ENCODE measurements at regions not wholly inside any gene's neighbourhood (a gene's known extent, or its start where the extent isn't known, plus 50 kb on each side); places are given as distances from the start of the nearest gene placed in this dataset.

DNA sequence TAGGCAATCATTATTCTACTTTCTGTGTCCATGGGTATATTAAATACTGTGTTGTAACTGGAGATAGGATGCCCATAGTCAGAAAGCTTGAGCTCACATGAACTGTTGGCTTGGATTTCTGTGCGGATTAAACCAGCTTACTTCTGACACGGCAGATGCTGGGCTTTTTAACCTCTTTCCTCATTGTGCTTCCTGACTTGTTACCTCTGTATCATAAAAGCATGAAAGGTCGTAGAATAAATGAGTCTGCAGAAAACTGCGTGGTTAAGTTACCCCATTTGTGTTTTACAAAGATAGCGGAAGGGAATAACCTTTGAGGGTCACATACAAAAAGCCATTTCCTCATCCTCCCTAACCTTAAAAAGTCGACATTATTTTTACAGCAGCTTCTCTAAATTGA, 199.5 kb upstream of the DMRT1 start:
- Histone ChIP-seq H3K4me2 (ENCODE audit: low read depth, low read length, poor library complexity, severe bottlenecking) (peak overlapping the region; percentile 78), H3K9me2 (replicated peaks; ENCODE audit: low read depth, low read length) (no peaks in the 10 kb centered on the region), H4K20me1 (ENCODE audit: insufficient read depth, low read length, poor library complexity, severe bottlenecking) (no peaks in the 10 kb centered on the region), H2AFZ (ENCODE audit: low read length) (peak overlapping the region; percentile 78), H3K9me3 (ENCODE audit: insufficient read depth, low read depth, low read length) (no peaks in the 10 kb centered on the region), H3K79me2 (ENCODE audit: insufficient read depth, low read length) (no peaks in the 10 kb centered on the region; the same call in 1 of the 2 replicates), H3K36me3 (ENCODE audit: insufficient read depth, low read length) (no peaks in the 10 kb centered on the region), H3K4me3 (ENCODE audit: low read length, poor library complexity, severe bottlenecking) (peak overlapping the region; percentile 55), H3K27me3 (ENCODE audit: insufficient read depth, low read length, poor library complexity, severe bottlenecking) (no peaks in the 10 kb centered on the region), H3K9ac (ENCODE audit: low read depth, low read length, poor library complexity, severe bottlenecking) (peak overlapping the region; percentile 63), H3F3A (ENCODE audit: low read depth) (peaks cover 19% of the 10 kb centered on the region), H3K4me1 (ENCODE audit: insufficient read depth, low read length, poor library complexity, severe bottlenecking) (peaks cover 50% of the 10 kb centered on the region)
- no peak for TF ChIP-seq EZH2phosphoT487 (IDR thresholded peaks at IDR 0.05; ENCODE audit: borderline replicate concordance)
- TF ChIP-seq, protein P1, sequence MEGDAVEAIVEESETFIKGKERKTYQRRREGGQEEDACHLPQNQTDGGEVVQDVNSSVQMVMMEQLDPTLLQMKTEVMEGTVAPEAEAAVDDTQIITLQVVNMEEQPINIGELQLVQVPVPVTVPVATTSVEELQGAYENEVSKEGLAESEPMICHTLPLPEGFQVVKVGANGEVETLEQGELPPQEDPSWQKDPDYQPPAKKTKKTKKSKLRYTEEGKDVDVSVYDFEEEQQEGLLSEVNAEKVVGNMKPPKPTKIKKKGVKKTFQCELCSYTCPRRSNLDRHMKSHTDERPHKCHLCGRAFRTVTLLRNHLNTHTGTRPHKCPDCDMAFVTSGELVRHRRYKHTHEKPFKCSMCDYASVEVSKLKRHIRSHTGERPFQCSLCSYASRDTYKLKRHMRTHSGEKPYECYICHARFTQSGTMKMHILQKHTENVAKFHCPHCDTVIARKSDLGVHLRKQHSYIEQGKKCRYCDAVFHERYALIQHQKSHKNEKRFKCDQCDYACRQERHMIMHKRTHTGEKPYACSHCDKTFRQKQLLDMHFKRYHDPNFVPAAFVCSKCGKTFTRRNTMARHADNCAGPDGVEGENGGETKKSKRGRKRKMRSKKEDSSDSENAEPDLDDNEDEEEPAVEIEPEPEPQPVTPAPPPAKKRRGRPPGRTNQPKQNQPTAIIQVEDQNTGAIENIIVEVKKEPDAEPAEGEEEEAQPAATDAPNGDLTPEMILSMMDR (conservative IDR thresholded peaks at IDR 0.05; ENCODE audit: low read length), result no peak

DNA sequence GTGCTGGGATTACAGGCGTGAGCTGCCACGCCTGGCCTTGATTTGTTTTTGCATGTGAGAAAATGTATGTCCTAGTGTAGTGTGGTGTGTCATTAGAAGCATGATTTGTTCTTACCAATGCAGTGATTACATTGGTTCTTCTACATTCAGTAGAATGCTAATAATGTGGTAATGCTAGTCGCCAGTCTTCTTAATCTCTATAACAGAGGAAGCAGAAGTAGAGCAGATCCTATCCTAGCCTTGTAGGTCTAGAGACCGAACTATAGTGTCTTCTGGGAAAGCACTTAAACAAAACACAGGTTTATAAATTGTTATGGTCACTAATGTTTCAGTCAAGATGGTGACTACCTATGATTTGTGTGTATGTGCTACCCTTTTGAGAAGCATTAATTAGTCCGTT, 197.5 kb upstream of the DMRT1 start:
- Histone ChIP-seq H3K9me3 (ENCODE audit: insufficient read depth, low read depth, low read length) (no peaks in the 10 kb centered on the region), H3K4me3 (ENCODE audit: low read length, poor library complexity, severe bottlenecking) (peak overlapping the region; percentile 29), H3K36me3 (ENCODE audit: insufficient read depth, low read length) (no peaks in the 10 kb centered on the region), H3K9me2 (replicated peaks; ENCODE audit: low read depth, low read length) (no peaks in the 10 kb centered on the region), H4K20me1 (ENCODE audit: insufficient read depth, low read length, poor library complexity, severe bottlenecking) (no peaks in the 10 kb centered on the region), H3F3A (ENCODE audit: low read depth) (peaks cover 19% of the 10 kb centered on the region), H3K4me2 (ENCODE audit: low read depth, low read length, poor library complexity, severe bottlenecking) (peak overlapping the region; percentile 78), H3K9ac (ENCODE audit: low read depth, low read length, poor library complexity, severe bottlenecking) (peak overlapping the region; percentile 63), H3K4me1 (ENCODE audit: insufficient read depth, low read length, poor library complexity, severe bottlenecking) (peaks cover 47% of the 10 kb centered on the region), H2AFZ (ENCODE audit: low read length) (no peak overlapping the region), H3K27me3 (ENCODE audit: insufficient read depth, low read length, poor library complexity, severe bottlenecking) (no peaks in the 10 kb centered on the region), H3K79me2 (ENCODE audit: insufficient read depth, low read length) (no peaks in the 10 kb centered on the region; the same call in 1 of the 2 replicates)
- TF ChIP-seq, protein P1 (conservative IDR thresholded peaks at IDR 0.05; ENCODE audit: low read length), result no peak
- no peak for TF ChIP-seq EZH2phosphoT487 (IDR thresholded peaks at IDR 0.05; ENCODE audit: borderline replicate concordance)

DNA sequence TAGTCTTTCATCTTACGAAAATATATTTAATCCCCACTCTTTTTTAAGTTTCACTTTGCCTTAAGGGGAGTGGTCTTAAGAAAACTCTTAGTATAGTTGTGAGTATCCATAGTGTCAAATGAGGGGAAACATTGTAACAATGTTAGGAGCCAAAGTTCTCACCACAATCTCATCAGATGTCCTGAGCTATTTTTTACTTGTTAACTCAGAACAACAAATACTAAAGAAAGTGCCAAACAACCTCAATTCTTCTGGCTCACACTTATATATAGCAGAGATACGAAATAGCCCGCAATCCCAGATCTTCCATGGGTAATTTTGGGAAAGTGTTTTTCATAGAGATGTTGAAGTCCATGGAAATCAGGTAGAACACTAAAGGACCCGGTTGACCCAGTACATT, 194.0 kb upstream of the DMRT1 start:
- H3K9me3 ChIP-seq (ENCODE audit: insufficient read depth, low read depth, low read length), result no peaks in the 10 kb centered on the region
- no peak overlapping the region for H3K4me3 ChIP-seq (ENCODE audit: low read length, poor library complexity, severe bottlenecking)
- H4K20me1 ChIP-seq (ENCODE audit: insufficient read depth, low read length, poor library complexity, severe bottlenecking), result no peaks in the 10 kb centered on the region
- TF ChIP-seq, protein P1 (conservative IDR thresholded peaks at IDR 0.05; ENCODE audit: low read length), result no peak
- no peak for TF ChIP-seq EZH2phosphoT487 (IDR thresholded peaks at IDR 0.05; ENCODE audit: borderline replicate concordance)
- peaks cover 55% of the 10 kb centered on the region for H3K4me1 ChIP-seq (ENCODE audit: insufficient read depth, low read length, poor library complexity, severe bottlenecking)
- no peaks in the 10 kb centered on the region for H3K36me3 ChIP-seq (ENCODE audit: insufficient read depth, low read length)
- no peak overlapping the region for H3K9ac ChIP-seq (ENCODE audit: low read depth, low read length, poor library complexity, severe bottlenecking)
- H3K4me2 ChIP-seq (ENCODE audit: low read depth, low read length, poor library complexity, severe bottlenecking), result no peak overlapping the region
- H3K9me2 ChIP-seq (replicated peaks; ENCODE audit: low read depth, low read length), result no peaks in the 10 kb centered on the region
- H3F3A ChIP-seq (ENCODE audit: low read depth), result peaks cover 5% of the 10 kb centered on the region; the same call in 1 of the 2 replicates
- H3K79me2 ChIP-seq (ENCODE audit: insufficient read depth, low read length), result no peaks in the 10 kb centered on the region; the same call in 1 of the 2 replicates
- peak overlapping the region; percentile 47; the same call in 1 of the 2 replicates for H2AFZ ChIP-seq (ENCODE audit: low read length)
- no peaks in the 10 kb centered on the region for H3K27me3 ChIP-seq (ENCODE audit: insufficient read depth, low read length, poor library complexity, severe bottlenecking)
